Lung (tissue), 11 donors: ENCODE measurements at regions not wholly inside any gene's neighbourhood (a gene's known extent, or its start where the extent isn't known, plus 50 kb on each side); places are given as distances from the start of the nearest gene placed in this dataset.

ENCODE experiments used
- ATAC-seq: fragments of 200-7000 bp; cut with Tn5 transposase; one replicate; pipeline ENCODE4 v1.9.1; 2020; ENCODE audit warnings: moderate number of reproducible peaks; ENCODE audit not compliant: insufficient read depth, low FRiP score
- DNase-seq, 3 donors: peaks; one replicate each; pipeline ENCODE4 v3.0.0-alpha.2; 2013 to 2017
- H3K27ac ChIP-seq, 2 donors: one replicate each; pipeline ENCODE4 v1.5.1; 2013; ENCODE audit warnings: mild to moderate bottlenecking in 2 of 2, moderate library complexity in 2 of 2, control low read depth in 1 of 2, inconsistent platforms in 1 of 2, low read depth in 1 of 2, low read length in 1 of 2
- H3K27me3 ChIP-seq, 3 donors: one replicate each; pipeline ENCODE4 v1.5.1; 2013; ENCODE audit warnings: low read length in 2 of 3; ENCODE audit not compliant: control insufficient read depth in 3 of 3, insufficient read depth in 3 of 3
- H3K36me3 ChIP-seq, 4 donors: one replicate each; pipeline ENCODE4 v1.5.1; 2013; ENCODE audit warnings: low read length in 4 of 4, mild to moderate bottlenecking in 1 of 4, moderate library complexity in 1 of 4; ENCODE audit not compliant: control insufficient read depth in 4 of 4, insufficient read depth in 4 of 4
- H3K4me1 ChIP-seq, 5 donors: one replicate each; pipeline ENCODE4 v1.5.1; 2013; ENCODE audit warnings: low read length in 5 of 5, mild to moderate bottlenecking in 2 of 5, moderate library complexity in 1 of 5; ENCODE audit not compliant: control insufficient read depth in 5 of 5, insufficient read depth in 5 of 5
- H3K4me3 ChIP-seq: one replicate; pipeline ENCODE4 v1.5.1; 2013; ENCODE audit warnings: mild to moderate bottlenecking, control low read depth, moderate library complexity
- H3K9ac ChIP-seq, 2 donors: one replicate each; pipeline ENCODE4 v1.5.1; 2013; ENCODE audit warnings: low read length in 2 of 2, control low read depth in 1 of 2; ENCODE audit not compliant: insufficient read depth in 1 of 2
- H3K9me3 ChIP-seq, 4 donors: one replicate each; pipeline ENCODE4 v1.5.1; 2013; ENCODE audit warnings: low read length in 3 of 4, mild to moderate bottlenecking in 1 of 4, moderate library complexity in 1 of 4; ENCODE audit not compliant: control insufficient read depth in 4 of 4, insufficient read depth in 3 of 4
- CTCF ChIP-seq: IDR thresholded peaks from 2 replicates; pipeline ENCODE4 v1.5.1; 2012; ENCODE audit warnings: mild to moderate bottlenecking; ENCODE audit errors: control extremely low read depth, extremely low read depth
- WGBS, 2 donors: extraction: QIAGEN DNeasy Blood & Tissue Kit; methylation state at CpG; one replicate each; pipeline ENCODE4 v1.1.7; 2013; 5-methylcytosine and 5-hydroxymethylcytosine counted together
- donor health status: control.
- donor health status: control.
- donor health status: Bipolar disorder and iron deficiency.
- donor health status: healthy.
- donor health status: DM: yes; HTN: yes; CAD: no.

GRCh38 chr16:13394488-13394887 is 493.1 kb downstream of the SHISA9 start:
- no peak for TF ChIP-seq CTCF
- WGBS, 2 donors, result 56 to 74% methylated on average over 5 of the region's 5 CpGs
- no peak for DNase-seq

GRCh38 chr16:13397126-13397525 is 495.7 kb downstream of the SHISA9 start:
- Histone ChIP-seq H3K4me3 (no peak overlapping the region), H3K36me3 (no peaks in the 10 kb centered on the region), H3K9ac (no peak overlapping the region), H3K27ac (no peak overlapping the region), H3K9me3 (peaks cover 0 to 4% (median 0%) of the 10 kb centered on the region in 4 donors), H3K27me3 (no peaks in the 10 kb centered on the region), H3K4me1 (no peaks in the 10 kb centered on the region)
- DNase-seq, result no peak
- whole genome bisulfite sequencing, 2 donors, result 78 to 90% methylated on average over 7 of the region's 7 CpGs
- no peak for ATAC-seq
- TF ChIP-seq CTCF, result no peak

More at GRCh38 chr16:13394488-13394887, 493.1 kb downstream of the SHISA9 start:
- no peaks in the 10 kb centered on the region for H3K27me3 ChIP-seq
- no peaks in the 10 kb centered on the region for H3K36me3 ChIP-seq
- H3K9me3 ChIP-seq, result peaks cover 0 to 1% (median 0%) of the 10 kb centered on the region in 4 donors
- no peak for ATAC-seq
- no peak overlapping the region for H3K9ac ChIP-seq
- no peaks in the 10 kb centered on the region for H3K4me1 ChIP-seq
- no peak overlapping the region for H3K27ac ChIP-seq
- no peak overlapping the region for H3K4me3 ChIP-seq

GRCh38 chr16:13401641-13402040 is 500.2 kb downstream of the SHISA9 start:
- no peaks in the 10 kb centered on the region for H3K27me3 ChIP-seq
- no peak for TF ChIP-seq CTCF
- ATAC-seq, result no peak
- DNase-seq, result no peak
- H3K27ac ChIP-seq, result no peak overlapping the region
- H3K9me3 ChIP-seq, result peaks cover 0 to 4% (median 0%) of the 10 kb centered on the region in 4 donors
- no peaks in the 10 kb centered on the region for H3K36me3 ChIP-seq
- no peaks in the 10 kb centered on the region for H3K4me1 ChIP-seq
- WGBS, 2 donors, result 84 to 91% methylated on average over 4 of the region's 4 CpGs
- no peak overlapping the region for H3K9ac ChIP-seq
- no peak overlapping the region for H3K4me3 ChIP-seq

GRCh38 chr16:13402601-13403000 is 501.2 kb downstream of the SHISA9 start:
- H3K27ac ChIP-seq, result no peak overlapping the region
- H3K4me3 ChIP-seq, result no peak overlapping the region
- H3K9me3 ChIP-seq, result peaks cover 0 to 4% (median 0%) of the 10 kb centered on the region in 4 donors
- no peak for ATAC-seq
- H3K27me3 ChIP-seq, result no peaks in the 10 kb centered on the region
- H3K4me1 ChIP-seq, result no peaks in the 10 kb centered on the region
- H3K36me3 ChIP-seq, result no peaks in the 10 kb centered on the region
- TF ChIP-seq CTCF, result no peak
- WGBS, 2 donors, result 92% methylated on average over 12 of the region's 12 CpGs
- no peak overlapping the region for H3K9ac ChIP-seq
- DNase-seq, result no peak
